ENCODE measurements at regions not wholly inside any gene's neighbourhood (a gene's known extent, or its start where the extent isn't known, plus 50 kb on each side); places are given as distances from the start of the nearest gene placed in this dataset.
"Not testable (repeated sequence)": the region's sequence is repeated elsewhere in the genome, so short reads cannot be mapped to it uniquely, and the experiment has no call there.

GRCh38 chr6:12361042-12361765 is 71.0 kb downstream of the EDN1 start:
- H3K9me3 ChIP-seq (ENCODE audit: severe bottlenecking), result no peaks in the 10 kb centered on the region

GRCh38 chr6:12363277-12363650 is 73.1 kb downstream of the EDN1 start:
- DNase-seq (ENCODE audit: low spot score); H3K27ac ChIP-seq (ENCODE audit: poor library complexity, severe bottlenecking); H3K9me3 ChIP-seq (ENCODE audit: severe bottlenecking); H3K36me3 ChIP-seq (ENCODE audit: low read depth); H3K4me3 ChIP-seq (ENCODE audit: severe bottlenecking); H3K27me3 ChIP-seq (ENCODE audit: insufficient read depth, poor library complexity, severe bottlenecking); ATAC-seq (ENCODE audit: low read depth); H3K4me1 ChIP-seq (ENCODE audit: insufficient read depth, poor library complexity, severe bottlenecking): not testable (repeated sequence)

More at GRCh38 chr6:12361042-12361765, 71.0 kb downstream of the EDN1 start:
- H3K36me3 ChIP-seq (ENCODE audit: low read depth), result no peaks in the 10 kb centered on the region
- H3K4me1 ChIP-seq (ENCODE audit: insufficient read depth, poor library complexity, severe bottlenecking), result no peaks in the 10 kb centered on the region
- no peak overlapping the region for H3K4me3 ChIP-seq (ENCODE audit: severe bottlenecking)
- TF ChIP-seq CTCF (IDR thresholded peaks at IDR 0.05; ENCODE audit: poor library complexity, severe bottlenecking), result no peak
- DNase-seq (ENCODE audit: low spot score) (no peak), ATAC-seq (ENCODE audit: low read depth) (no peak)
- no peak overlapping the region for H3K27ac ChIP-seq (ENCODE audit: poor library complexity, severe bottlenecking)
- no peaks in the 10 kb centered on the region for H3K27me3 ChIP-seq (ENCODE audit: insufficient read depth, poor library complexity, severe bottlenecking)

- no peak for TF ChIP-seq CTCF (IDR thresholded peaks at IDR 0.05; ENCODE audit: poor library complexity, severe bottlenecking)
- DNase-seq (ENCODE audit: low spot score), result no peak
Measured at GRCh38 chr6:12363651-12364381, 73.7 kb downstream of the EDN1 start.

GRCh38 chr6:12364621-12365020 is 74.5 kb downstream of the EDN1 start:
- no peak for TF ChIP-seq CTCF (IDR thresholded peaks at IDR 0.05; ENCODE audit: poor library complexity, severe bottlenecking)
- Histone ChIP-seq H3K36me3 (ENCODE audit: low read depth) (no peaks in the 10 kb centered on the region), H3K27me3 (ENCODE audit: insufficient read depth, poor library complexity, severe bottlenecking) (no peaks in the 10 kb centered on the region), H3K27ac (ENCODE audit: poor library complexity, severe bottlenecking) (no peak overlapping the region), H3K9me3 (ENCODE audit: severe bottlenecking) (no peaks in the 10 kb centered on the region), H3K4me3 (ENCODE audit: severe bottlenecking) (no peak overlapping the region), H3K4me1 (ENCODE audit: insufficient read depth, poor library complexity, severe bottlenecking) (peaks cover 4% of the 10 kb centered on the region)
- ATAC-seq (ENCODE audit: low read depth) (no peak), DNase-seq (ENCODE audit: low spot score) (no peak)

More at GRCh38 chr6:12363651-12364381, 73.7 kb downstream of the EDN1 start:
- no peaks in the 10 kb centered on the region for H3K4me1 ChIP-seq (ENCODE audit: insufficient read depth, poor library complexity, severe bottlenecking)
- no peaks in the 10 kb centered on the region for H3K36me3 ChIP-seq (ENCODE audit: low read depth)
- H3K27ac ChIP-seq (ENCODE audit: poor library complexity, severe bottlenecking), result no peak overlapping the region
- no peaks in the 10 kb centered on the region for H3K9me3 ChIP-seq (ENCODE audit: severe bottlenecking)
- H3K4me3 ChIP-seq (ENCODE audit: severe bottlenecking), result no peak overlapping the region
- no peaks in the 10 kb centered on the region for H3K27me3 ChIP-seq (ENCODE audit: insufficient read depth, poor library complexity, severe bottlenecking)
- ATAC-seq (ENCODE audit: low read depth), result no peak

- ATAC-seq (ENCODE audit: low read depth) (no peak), DNase-seq (ENCODE audit: low spot score) (no peak)
- Histone ChIP-seq H3K4me1 (ENCODE audit: insufficient read depth, poor library complexity, severe bottlenecking) (peaks cover 16% of the 10 kb centered on the region), H3K36me3 (ENCODE audit: low read depth) (no peaks in the 10 kb centered on the region), H3K27ac (ENCODE audit: poor library complexity, severe bottlenecking) (no peak overlapping the region), H3K9me3 (ENCODE audit: severe bottlenecking) (no peaks in the 10 kb centered on the region), H3K4me3 (ENCODE audit: severe bottlenecking) (no peak overlapping the region), H3K27me3 (ENCODE audit: insufficient read depth, poor library complexity, severe bottlenecking) (no peaks in the 10 kb centered on the region)
- TF ChIP-seq CTCF (IDR thresholded peaks at IDR 0.05; ENCODE audit: poor library complexity, severe bottlenecking), result no peak
Measured at GRCh38 chr6:12366731-12367130, 76.6 kb downstream of the EDN1 start.
